GM19025 (cell line): ENCODE measurements at regions not wholly inside any gene's neighbourhood (a gene's known extent, or its start where the extent isn't known, plus 50 kb on each side); places are given as distances from the start of the nearest gene placed in this dataset.

Experiments used
- ATAC-seq: cut with Tn5 transposase; IDR thresholded peaks from one replicate; pipeline ENCODE4 v1.9.1; 2021; ENCODE audit warnings: mild to moderate bottlenecking, low read depth, moderate library complexity; ENCODE audit not compliant: unreplicated experiment

- no peak for ATAC-seq
Measured at GRCh38 chr5:107223066-107223465, 447.7 kb downstream of the EFNA5 start.

DNA sequence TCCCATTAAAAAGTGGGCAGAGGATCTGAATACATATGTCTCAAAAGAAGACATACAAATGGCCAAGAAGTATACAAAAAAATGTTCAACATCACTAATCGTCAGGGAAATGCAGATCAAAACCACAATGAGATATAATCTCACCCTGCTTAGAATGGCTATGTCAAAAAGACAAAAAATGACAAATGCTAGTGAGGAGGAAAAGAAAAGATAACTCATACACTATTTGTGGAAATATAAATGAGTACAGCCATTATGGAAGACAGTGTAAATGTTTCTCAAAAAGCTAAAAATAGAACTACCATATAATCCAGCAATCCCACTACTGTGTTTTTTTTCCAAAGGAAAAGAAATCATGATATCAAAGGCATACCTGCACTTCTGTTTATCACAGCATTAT is 450.7 kb downstream of the EFNA5 start:
- no peak for ATAC-seq

- ATAC-seq, result no peak
Measured at GRCh38 chr5:107218457-107219193, 452.1 kb downstream of the EFNA5 start.

GRCh38 chr5:107217721-107218130 is 453.0 kb downstream of the EFNA5 start:
- no peak for ATAC-seq

DNA sequence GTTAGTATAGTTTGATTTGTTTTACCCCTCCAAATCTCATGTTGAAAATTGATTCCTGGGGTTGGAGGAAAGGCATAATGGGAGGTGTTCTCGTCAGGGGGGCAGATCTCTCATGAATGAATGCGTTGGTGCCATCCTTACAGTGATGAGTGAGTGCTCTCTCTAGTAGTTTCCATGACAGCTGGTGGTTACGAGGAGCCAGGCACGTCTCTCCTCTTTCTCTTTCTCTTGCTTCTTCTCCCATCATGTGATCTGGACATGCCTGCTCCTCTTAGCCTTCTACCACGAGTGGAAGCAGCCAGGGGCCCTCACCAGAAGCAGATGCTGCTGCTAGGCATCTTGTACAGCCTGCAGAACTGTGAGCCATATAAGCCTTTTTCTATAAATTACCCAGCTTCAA is 454.1 kb downstream of the EFNA5 start:
- peak; percentile 53 for ATAC-seq

GRCh38 chr5:107215611-107216010 is 455.1 kb downstream of the EFNA5 start:
- no peak for ATAC-seq

GRCh38 chr5:107213025-107213424 is 457.7 kb downstream of the EFNA5 start:
- no peak for ATAC-seq

- no peak for ATAC-seq
Measured at GRCh38 chr5:107211630-107212029, 459.1 kb downstream of the EFNA5 start.

DNA sequence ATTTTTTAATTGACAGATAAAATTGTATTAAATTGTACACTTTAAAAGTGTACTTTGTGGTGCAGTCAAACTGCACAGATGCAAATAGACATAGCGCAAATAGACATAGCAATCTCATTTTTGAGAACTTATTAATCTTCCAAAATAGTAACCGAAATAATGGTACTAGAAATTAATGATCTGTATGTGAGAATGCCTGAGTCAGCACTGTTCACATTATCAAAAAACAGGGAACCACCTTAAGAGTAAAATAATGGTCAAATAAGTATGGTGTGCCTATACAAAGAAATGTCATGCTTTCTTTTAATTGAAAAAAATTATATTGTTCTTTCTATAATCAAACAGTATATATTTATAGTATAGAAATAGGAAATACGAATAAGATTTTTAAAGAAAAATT is 461.9 kb downstream of the EFNA5 start:
- ATAC-seq, result no peak

DNA sequence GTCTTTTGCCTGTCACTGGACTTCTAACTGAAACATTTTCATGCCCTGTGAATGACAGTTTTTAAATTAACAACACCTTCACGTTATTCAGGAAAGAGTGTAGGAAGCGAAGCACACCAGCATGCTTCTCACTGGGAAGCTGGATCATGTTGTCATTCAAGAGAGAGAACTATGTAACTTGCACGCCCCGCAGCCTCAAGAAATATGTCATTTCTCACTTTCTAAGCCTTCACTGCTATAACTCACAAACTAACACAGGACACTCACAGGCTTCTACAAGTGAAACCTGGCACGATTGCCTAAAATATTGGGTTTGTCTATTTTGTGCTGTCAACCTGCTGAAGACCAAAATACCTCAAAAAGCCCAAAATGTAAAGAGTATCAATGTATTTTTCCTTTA is 466.3 kb downstream of the EFNA5 start:
- ATAC-seq, result no peak

GRCh38 chr5:107203243-107203642 is 467.5 kb downstream of the EFNA5 start:
- ATAC-seq, result no peak

GRCh38 chr5:107199756-107200155 is 471.0 kb downstream of the EFNA5 start:
- no peak for ATAC-seq

DNA sequence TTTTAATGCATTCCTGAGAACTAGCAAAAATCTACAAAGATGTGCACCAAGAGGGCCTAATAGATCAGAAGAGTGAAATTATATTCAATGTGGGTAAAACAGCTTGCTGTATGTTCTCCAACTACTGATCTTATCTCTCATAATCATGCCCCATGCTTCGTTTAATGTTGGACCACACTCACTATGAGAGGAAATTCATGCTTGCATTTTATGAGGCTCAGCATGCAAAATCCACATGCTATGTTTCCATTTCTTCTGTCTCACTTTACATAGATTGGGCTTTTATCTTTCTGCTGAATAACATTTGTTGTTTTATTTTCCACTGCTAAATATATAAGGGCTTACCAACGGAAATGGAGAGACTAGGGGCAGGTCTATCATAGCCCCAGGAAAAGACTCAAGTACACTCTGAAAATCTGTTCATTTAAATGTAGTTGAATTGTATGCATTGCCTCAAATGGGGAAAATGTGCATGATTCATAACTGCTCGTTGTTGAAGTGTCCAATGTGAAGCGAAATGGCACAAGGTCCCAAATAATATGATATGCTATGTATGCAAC is 474.2 kb downstream of the EFNA5 start:
- ATAC-seq, result no peak

GRCh38 chr5:107195890-107196395 is 474.8 kb downstream of the EFNA5 start:
- no peak for ATAC-seq

DNA sequence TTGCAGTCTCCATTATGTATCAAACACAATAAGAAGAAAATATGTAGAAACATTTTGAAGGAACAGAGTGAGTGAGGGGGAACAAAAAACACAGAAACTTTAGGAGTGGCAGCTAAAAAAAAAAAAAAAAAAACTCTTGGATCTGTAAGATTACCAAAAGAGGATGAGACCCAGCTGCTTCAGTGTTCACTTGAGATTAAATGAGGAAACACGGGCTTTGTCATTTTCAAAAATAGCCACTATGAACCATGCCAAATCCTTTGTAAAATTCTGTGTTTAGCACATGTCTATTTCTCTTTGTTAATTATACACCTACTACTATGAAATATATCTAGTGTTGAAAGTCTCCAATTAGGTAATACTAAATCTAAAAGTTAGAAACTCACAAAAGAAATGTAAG is 485.9 kb downstream of the EFNA5 start:
- no peak for ATAC-seq

- no peak for ATAC-seq
Measured at GRCh38 chr5:107184066-107184465, 486.7 kb downstream of the EFNA5 start.

DNA sequence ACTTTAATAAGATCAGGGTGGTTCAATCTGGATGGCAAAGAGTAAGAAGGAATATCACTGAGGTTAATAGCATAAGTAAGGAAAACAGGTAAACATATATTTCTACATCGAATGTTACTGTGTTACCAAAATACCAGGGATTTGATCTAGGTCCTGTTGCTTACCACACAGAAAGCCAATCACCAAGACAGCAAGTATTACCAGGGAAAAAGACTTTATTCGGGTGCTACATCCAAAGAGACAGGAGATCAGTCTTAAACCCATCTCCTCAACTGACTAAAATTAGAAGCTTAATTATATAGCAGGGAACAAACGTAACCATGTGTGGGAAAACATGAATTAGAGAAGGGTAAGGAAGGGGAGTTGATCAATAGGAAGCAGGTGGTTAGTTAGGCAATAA is 500.1 kb downstream of the EFNA5 start:
- no peak for ATAC-seq

GRCh38 chr5:107169867-107170266 is 500.9 kb downstream of the EFNA5 start:
- ATAC-seq, result no peak

DNA sequence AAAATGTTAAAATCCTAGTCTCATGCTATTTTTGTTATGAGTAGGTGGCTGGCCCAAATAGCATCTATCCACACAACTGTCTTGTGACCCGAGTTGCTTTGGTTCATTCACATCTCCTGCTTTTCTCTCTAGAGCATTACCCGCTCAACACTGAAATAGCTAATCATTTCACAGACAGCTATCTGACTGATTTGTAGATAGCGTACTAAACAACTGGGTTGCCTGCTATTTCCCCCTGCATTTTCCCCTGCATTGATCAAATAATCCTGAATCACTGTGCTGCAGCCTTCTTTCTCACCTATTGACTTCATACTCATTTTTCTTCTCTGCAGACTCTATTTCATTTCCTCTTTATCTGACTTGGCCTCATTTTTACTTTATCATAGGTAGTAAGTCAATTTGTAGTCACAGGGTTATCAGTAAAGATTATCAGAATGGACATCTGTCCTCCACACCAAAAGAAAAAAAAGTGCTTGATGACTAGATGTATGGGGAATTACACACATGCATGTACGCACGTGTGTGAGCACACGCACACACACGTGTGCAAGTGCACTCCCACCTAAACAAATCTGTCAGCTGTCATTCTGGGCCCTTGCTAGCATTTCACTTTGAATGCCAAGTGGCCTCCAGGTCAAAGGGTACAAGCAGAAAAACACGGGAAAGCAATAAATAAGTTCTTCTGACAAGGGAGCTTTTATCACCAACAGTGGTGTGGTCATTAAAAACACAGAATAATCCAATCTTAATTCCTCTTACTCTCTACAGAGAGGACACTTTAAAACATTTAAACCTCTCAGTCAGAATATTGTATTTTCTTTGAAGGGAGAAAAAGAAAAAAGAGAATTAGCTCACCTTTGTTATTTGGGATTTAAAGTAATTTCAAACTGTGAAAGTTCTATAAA is 501.6 kb downstream of the EFNA5 start:
- ATAC-seq, result no peak

DNA sequence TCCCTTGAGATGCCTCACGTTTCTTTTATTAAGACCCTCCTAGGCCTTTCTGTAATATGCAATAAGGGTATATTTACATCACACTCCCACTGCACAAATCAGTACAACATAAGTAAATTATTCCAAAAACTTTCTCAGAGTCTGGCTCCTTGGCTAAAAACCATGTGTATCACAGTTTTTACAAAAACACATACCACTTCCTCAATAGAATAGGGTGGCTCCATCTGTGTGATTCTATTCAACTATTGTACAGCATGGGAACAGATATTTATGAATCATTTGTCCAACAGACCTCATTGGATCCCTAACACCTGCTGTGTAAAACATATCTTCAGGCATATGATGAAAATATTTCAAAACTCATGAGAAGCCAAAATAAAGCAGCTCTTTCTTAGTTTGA is 502.7 kb downstream of the EFNA5 start:
- ATAC-seq, result no peak

GRCh38 chr5:107165296-107165695 is 505.4 kb downstream of the EFNA5 start:
- no peak for ATAC-seq
